ENCODE measurements at regions not wholly inside any gene's neighbourhood (a gene's known extent, or its start where the extent isn't known, plus 50 kb on each side); places are given as distances from the start of the nearest gene placed in this dataset.

DNA sequence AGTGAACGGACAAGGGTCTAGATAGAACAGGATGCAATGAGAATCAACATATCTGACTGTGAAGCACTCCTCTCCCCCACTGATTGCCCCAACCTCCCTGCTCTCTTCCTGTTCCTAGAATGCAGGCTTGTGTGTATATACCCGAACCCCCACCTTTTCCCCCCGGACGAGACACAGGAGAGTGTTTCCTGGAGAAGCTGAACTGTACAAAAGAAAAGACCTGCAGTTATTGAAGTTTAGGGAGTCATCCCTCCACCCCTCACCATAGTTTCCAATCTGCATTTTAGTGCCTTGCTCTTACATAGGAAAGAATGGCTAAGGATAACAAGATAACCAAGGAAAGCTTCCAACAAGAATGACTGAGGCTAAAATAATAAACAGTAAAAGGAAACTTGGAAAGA is 55.5 kb upstream of the PDE10A start:
- no peak for TF ChIP-seq POLR2AphosphoS5 (IDR thresholded peaks at IDR 0.05; ENCODE audit: borderline replicate concordance, low read depth, low read length)
- TF ChIP-seq EZH2 (IDR thresholded peaks at IDR 0.05), result no peak
- no peak for TF ChIP-seq FOXP2 (optimal IDR thresholded peaks at IDR 0.05; ENCODE audit: control extremely low read depth, extremely low read length, insufficient read depth)

Measured in SK-N-MC (cell line).